Neural progenitor cell (in vitro differentiated cells): ENCODE measurements at regions not wholly inside any gene's neighbourhood (a gene's known extent, or its start where the extent isn't known, plus 50 kb on each side); places are given as distances from the start of the nearest gene placed in this dataset.

Experiments used
- DNase-seq: peaks from one replicate; pipeline ENCODE4 v3.0.0-alpha.2; 2016; ENCODE audit warnings: low spot score
- H2AFZ ChIP-seq: fragments of 200-600 bp; sonication (generic); replicated peaks from 2 replicates; pipeline ENCODE4 v1.6.1; 2016; ENCODE audit warnings: antibody characterized with exemption
- H3F3A ChIP-seq: fragments of 200-600 bp; sonication (generic); 2 replicates; pipeline ENCODE4 v1.6.1; 2016; ENCODE audit warnings: antibody characterized with exemption, low read depth
- H3K27ac ChIP-seq: fragments of 200-600 bp; sonication (generic); 2 replicates; pipeline ENCODE4 v1.5.1; 2016; ENCODE audit warnings: mild to moderate bottlenecking
- H3K27me3 ChIP-seq: fragments of 200-600 bp; sonication (generic); 2 replicates; pipeline ENCODE4 v1.6.1; 2016; ENCODE audit warnings: mild to moderate bottlenecking, moderate library complexity
- H3K36me3 ChIP-seq: fragments of 200-600 bp; sonication (generic); 2 replicates; pipeline ENCODE4 v1.5.1; 2016
- H3K4me1 ChIP-seq: fragments of 200-600 bp; sonication (generic); 2 replicates; pipeline ENCODE4 v1.6.1; 2016; ENCODE audit warnings: mixed run types
- H3K4me2 ChIP-seq: fragments of 200-600 bp; sonication (generic); 2 replicates; pipeline ENCODE4 v1.6.1; 2016
- H3K4me3 ChIP-seq: fragments of 200-600 bp; sonication (generic); 2 replicates; pipeline ENCODE4 v1.5.1; 2016
- H3K79me2 ChIP-seq: fragments of 200-600 bp; sonication (generic); 2 replicates; pipeline ENCODE4 v1.6.1; 2016; ENCODE audit warnings: low read depth
- H3K9ac ChIP-seq: fragments of 200-600 bp; sonication (generic); 2 replicates; pipeline ENCODE4 v1.6.1; 2016
- H3K9me3 ChIP-seq: fragments of 200-600 bp; sonication (generic); 2 replicates; pipeline ENCODE4 v1.5.1; 2016; ENCODE audit warnings: low read depth
- H4K20me1 ChIP-seq: fragments of 200-600 bp; sonication (generic); 2 replicates; pipeline ENCODE4 v1.6.1; 2016; ENCODE audit warnings: low read depth
- H3K27ac Mint-ChIP-seq: 3 replicates; pipeline ENCODE4 v1.8.0; 2021; ENCODE audit warnings: mixed read lengths
- H3K27me3 Mint-ChIP-seq: 2 replicates; pipeline ENCODE4 v1.8.0; 2022; ENCODE audit warnings: low read depth, mild to moderate bottlenecking, inconsistent platforms, moderate library complexity, mixed read lengths; ENCODE audit not compliant: insufficient read depth
- H3K36me3 Mint-ChIP-seq: 3 replicates; pipeline ENCODE4 v1.8.0; 2021; ENCODE audit warnings: mixed read lengths
- H3K4me1 Mint-ChIP-seq: 3 replicates; pipeline ENCODE4 v1.8.0; 2021; ENCODE audit warnings: mixed read lengths
- H3K4me3 Mint-ChIP-seq: 3 replicates; pipeline ENCODE4 v1.8.0; 2021; ENCODE audit warnings: mild to moderate bottlenecking, moderate library complexity, mixed read lengths
- H3K9me3 Mint-ChIP-seq: 3 replicates; pipeline ENCODE4 v1.8.0; 2020; ENCODE audit warnings: mixed read lengths
- CTCF ChIP-seq: fragments of 200-600 bp; sonication (generic); IDR thresholded peaks from 2 replicates; pipeline ENCODE4 v1.5.1; 2017; ENCODE audit warnings: antibody characterized with exemption, mild to moderate bottlenecking
- EZH2 ChIP-seq: fragments of 200-600 bp; sonication (generic); IDR thresholded peaks from 2 replicates; pipeline ENCODE4 v1.6.1; 2017; ENCODE audit warnings: antibody characterized with exemption, mild to moderate bottlenecking, moderate library complexity
- EZH2phosphoT487 ChIP-seq: fragments of 200-600 bp; sonication (generic); IDR thresholded peaks from 2 replicates; pipeline ENCODE4 v1.6.1; 2017; ENCODE audit warnings: antibody characterized with exemption

GRCh38 chr5:107241841-107242240, 428.9 kb downstream of the EFNA5 start:
- Histone ChIP-seq H3K36me3 (no peaks in the 10 kb centered on the region), H3K4me2 (peak overlapping the region; percentile 19), H3K79me2 (no peaks in the 10 kb centered on the region), H2AFZ (no peak overlapping the region), H3K9ac (no peak overlapping the region), H3K4me3 (no peak overlapping the region), H3K9me3 (no peaks in the 10 kb centered on the region), H3K27ac (no peak overlapping the region), H3K4me1 (peaks cover 14% of the 10 kb centered on the region), H3F3A (no peaks in the 10 kb centered on the region), H4K20me1 (no peaks in the 10 kb centered on the region), H3K27me3 (no peaks in the 10 kb centered on the region)
- Mint-ChIP-seq H3K9me3 (no peaks in the 10 kb centered on the region), H3K4me3 (no peak overlapping the region), H3K36me3 (no peaks in the 10 kb centered on the region), H3K4me1 (no peaks in the 10 kb centered on the region), H3K27me3 (no peaks in the 10 kb centered on the region), H3K27ac (no peak overlapping the region)
- no peak for DNase-seq
- TF ChIP-seq EZH2 (no peak), EZH2phosphoT487 (no peak), CTCF (no peak)

GRCh38 chr5:107235167-107235566, 435.6 kb downstream of the EFNA5 start:
- no peak overlapping the region for H3K4me3 ChIP-seq
- no peak overlapping the region for H2AFZ ChIP-seq
- no peaks in the 10 kb centered on the region for H3K9me3 ChIP-seq
- H3K4me1 Mint-ChIP-seq = peaks cover 4% of the 10 kb centered on the region
- TF ChIP-seq EZH2 (no peak), EZH2phosphoT487 (no peak), CTCF (no peak)
- no peak for DNase-seq
- no peaks in the 10 kb centered on the region for H3K27me3 ChIP-seq
- H3K9me3 Mint-ChIP-seq = no peaks in the 10 kb centered on the region
- H3K27me3 Mint-ChIP-seq = no peaks in the 10 kb centered on the region
- H3K27ac Mint-ChIP-seq = no peak overlapping the region
- no peaks in the 10 kb centered on the region for H4K20me1 ChIP-seq
- H3K4me3 Mint-ChIP-seq = no peak overlapping the region
- H3K79me2 ChIP-seq = no peaks in the 10 kb centered on the region
- H3F3A ChIP-seq = no peaks in the 10 kb centered on the region
- H3K36me3 ChIP-seq = no peaks in the 10 kb centered on the region
- H3K9ac ChIP-seq = no peak overlapping the region
- H3K4me1 ChIP-seq = no peaks in the 10 kb centered on the region
- H3K4me2 ChIP-seq = no peak overlapping the region
- H3K27ac ChIP-seq = no peak overlapping the region
- H3K36me3 Mint-ChIP-seq = no peaks in the 10 kb centered on the region

GRCh38 chr5:107232788-107233187, 437.9 kb downstream of the EFNA5 start:
- H3K27me3 Mint-ChIP-seq = no peaks in the 10 kb centered on the region
- no peak overlapping the region for H3K4me3 Mint-ChIP-seq
- Histone ChIP-seq H3K27me3 (no peaks in the 10 kb centered on the region), H3K9ac (no peak overlapping the region), H4K20me1 (no peaks in the 10 kb centered on the region), H3K4me3 (no peak overlapping the region), H3K27ac (no peak overlapping the region), H2AFZ (no peak overlapping the region), H3K36me3 (no peaks in the 10 kb centered on the region), H3K4me2 (no peak overlapping the region), H3K4me1 (no peaks in the 10 kb centered on the region), H3K79me2 (no peaks in the 10 kb centered on the region), H3F3A (no peaks in the 10 kb centered on the region), H3K9me3 (no peaks in the 10 kb centered on the region)
- no peaks in the 10 kb centered on the region for H3K36me3 Mint-ChIP-seq
- no peak for DNase-seq
- TF ChIP-seq EZH2phosphoT487 (no peak), EZH2 (no peak), CTCF (no peak)
- H3K4me1 Mint-ChIP-seq = peaks cover 4% of the 10 kb centered on the region
- no peaks in the 10 kb centered on the region for H3K9me3 Mint-ChIP-seq
- no peak overlapping the region for H3K27ac Mint-ChIP-seq

- Histone ChIP-seq H3K9ac (no peak overlapping the region), H3F3A (no peaks in the 10 kb centered on the region), H3K4me3 (no peak overlapping the region), H3K9me3 (no peaks in the 10 kb centered on the region), H3K4me2 (no peak overlapping the region), H3K36me3 (no peaks in the 10 kb centered on the region), H3K4me1 (no peaks in the 10 kb centered on the region), H2AFZ (no peak overlapping the region), H3K27ac (no peak overlapping the region), H3K79me2 (no peaks in the 10 kb centered on the region), H3K27me3 (no peaks in the 10 kb centered on the region), H4K20me1 (no peaks in the 10 kb centered on the region)
- TF ChIP-seq CTCF (no peak), EZH2 (no peak), EZH2phosphoT487 (no peak)
- no peaks in the 10 kb centered on the region for H3K27me3 Mint-ChIP-seq
- no peak overlapping the region for H3K27ac Mint-ChIP-seq
- H3K36me3 Mint-ChIP-seq = no peaks in the 10 kb centered on the region
- peaks cover 4% of the 10 kb centered on the region for H3K4me1 Mint-ChIP-seq
- no peaks in the 10 kb centered on the region for H3K9me3 Mint-ChIP-seq
- DNase-seq = no peak
- H3K4me3 Mint-ChIP-seq = no peak overlapping the region
These were observed 438.4 kb downstream of the EFNA5 start for GRCh38 chr5:107232293-107232692.
